Peyer's patch (tissue), 4 donors: ENCODE measurements at regions not wholly inside any gene's neighbourhood (a gene's known extent, or its start where the extent isn't known, plus 50 kb on each side); places are given as distances from the start of the nearest gene placed in this dataset.

ENCODE experiments used
- POLR2A ChIP-seq, 2 donors: fragments of 450-650 bp; IDR thresholded peaks; one replicate each; pipeline ENCODE4 v1.5.1; 2017; ENCODE audit warnings: antibody characterized with exemption in 2 of 2, mild to moderate bottlenecking in 2 of 2, moderate library complexity in 2 of 2
- TF ChIP-seq, protein P1 (sequence below), 6 experiments: fragments of 450-650 bp in 4 of 6; fragments of 200-600 bp in 2 of 6; sonication (generic) in 1 of 6; IDR thresholded peaks; one replicate each; pipeline ENCODE4 v1.5.1; 2017 to 2019; ENCODE audit warnings: antibody characterized with exemption in 6 of 6, mild to moderate bottlenecking in 3 of 6, moderate library complexity in 1 of 6

DNA sequence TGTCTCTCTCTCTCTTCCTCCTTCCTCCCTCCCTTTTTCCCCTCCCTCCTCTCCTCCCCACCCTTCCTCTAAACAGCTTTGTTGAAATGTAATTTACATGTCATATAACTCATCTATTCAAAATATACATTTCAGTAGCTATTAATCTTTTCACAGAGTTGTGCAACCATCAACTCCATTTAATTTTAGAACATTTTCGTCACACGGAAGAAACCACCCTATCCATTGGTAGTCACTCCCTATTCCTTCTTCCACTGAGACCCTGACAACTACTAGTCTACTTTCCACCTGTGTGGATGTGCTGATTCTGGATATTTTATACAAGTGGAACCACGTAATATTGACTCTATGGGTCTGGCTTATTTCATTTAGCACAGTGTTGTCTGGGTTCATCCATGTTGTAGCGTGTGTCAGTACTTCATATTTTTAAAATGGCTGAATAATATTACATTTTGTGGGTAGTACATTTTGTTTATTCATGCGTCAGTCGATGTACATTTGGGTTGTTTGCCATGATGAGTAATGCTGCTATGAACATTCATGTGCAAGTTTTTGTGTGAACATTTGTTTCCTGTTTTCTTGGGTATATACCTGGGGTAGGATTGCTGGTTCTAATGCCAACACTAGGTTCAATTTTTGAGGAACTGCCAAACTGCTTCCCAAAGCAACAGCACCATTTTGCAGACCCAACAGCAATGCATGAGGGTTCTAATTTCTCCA lies 100.1 kb upstream of the GCFC2 start:
- TF ChIP-seq, protein P1, sequence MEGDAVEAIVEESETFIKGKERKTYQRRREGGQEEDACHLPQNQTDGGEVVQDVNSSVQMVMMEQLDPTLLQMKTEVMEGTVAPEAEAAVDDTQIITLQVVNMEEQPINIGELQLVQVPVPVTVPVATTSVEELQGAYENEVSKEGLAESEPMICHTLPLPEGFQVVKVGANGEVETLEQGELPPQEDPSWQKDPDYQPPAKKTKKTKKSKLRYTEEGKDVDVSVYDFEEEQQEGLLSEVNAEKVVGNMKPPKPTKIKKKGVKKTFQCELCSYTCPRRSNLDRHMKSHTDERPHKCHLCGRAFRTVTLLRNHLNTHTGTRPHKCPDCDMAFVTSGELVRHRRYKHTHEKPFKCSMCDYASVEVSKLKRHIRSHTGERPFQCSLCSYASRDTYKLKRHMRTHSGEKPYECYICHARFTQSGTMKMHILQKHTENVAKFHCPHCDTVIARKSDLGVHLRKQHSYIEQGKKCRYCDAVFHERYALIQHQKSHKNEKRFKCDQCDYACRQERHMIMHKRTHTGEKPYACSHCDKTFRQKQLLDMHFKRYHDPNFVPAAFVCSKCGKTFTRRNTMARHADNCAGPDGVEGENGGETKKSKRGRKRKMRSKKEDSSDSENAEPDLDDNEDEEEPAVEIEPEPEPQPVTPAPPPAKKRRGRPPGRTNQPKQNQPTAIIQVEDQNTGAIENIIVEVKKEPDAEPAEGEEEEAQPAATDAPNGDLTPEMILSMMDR (IDR thresholded peaks at IDR 0.05): no peak
- no peak for TF ChIP-seq POLR2A (IDR thresholded peaks at IDR 0.05)
